ENCODE measurements at regions not wholly inside any gene's neighbourhood (a gene's known extent, or its start where the extent isn't known, plus 50 kb on each side); places are given as distances from the start of the nearest gene placed in this dataset.

GRCh38 chr4:22235698-22236097, 280.2 kb downstream of the ADGRA3 start:
- no peak overlapping the region for H3K4me2 ChIP-seq
- DNase-seq, result no peak
- no peaks in the 10 kb centered on the region for H3F3A ChIP-seq (replicated peaks; ENCODE audit: insufficient read depth)
- ChIA-PET POLR2A (no interaction called here), CTCF (interaction anchor here (0.8 to 2.2 kb wide), 2 partner anchors 153 to 447 kb away, joined by 3 to 8 read pairs; no protein-coding TSS in a partner anchor)
- H3K9me3 ChIP-seq, result no peaks in the 10 kb centered on the region
- no peak overlapping the region for H3K9ac ChIP-seq
- no peaks in the 10 kb centered on the region for H3K79me2 ChIP-seq (ENCODE audit: insufficient read depth)
- no peaks in the 10 kb centered on the region for H3K4me1 ChIP-seq (ENCODE audit: control insufficient read depth in 1 of 2, insufficient read depth in 2 of 2, low read depth in 1 of 2, low read length in 1 of 2)
- no peaks in the 10 kb centered on the region for H4K20me1 ChIP-seq (ENCODE audit: insufficient read depth)
- no peak overlapping the region for H2AFZ ChIP-seq (ENCODE audit: low read depth)
- H3K9me2 ChIP-seq, result no peaks in the 10 kb centered on the region
- H3K27me3 ChIP-seq (ENCODE audit: insufficient read depth), result no peaks in the 10 kb centered on the region
- TF ChIP-seq NFIC (IDR thresholded peaks at IDR 0.05; ENCODE audit: borderline replicate concordance) (no peak), MXI1 (IDR thresholded peaks at IDR 0.05; ENCODE audit: low read depth, low read length) (no peak), FOXJ3 (CRISPR knock-in tag; IDR thresholded peaks at IDR 0.05) (no peak), SMC3 (IDR thresholded peaks at IDR 0.05; ENCODE audit: low read depth, low read length) (no peak)
- TF ChIP-seq, protein P1, sequence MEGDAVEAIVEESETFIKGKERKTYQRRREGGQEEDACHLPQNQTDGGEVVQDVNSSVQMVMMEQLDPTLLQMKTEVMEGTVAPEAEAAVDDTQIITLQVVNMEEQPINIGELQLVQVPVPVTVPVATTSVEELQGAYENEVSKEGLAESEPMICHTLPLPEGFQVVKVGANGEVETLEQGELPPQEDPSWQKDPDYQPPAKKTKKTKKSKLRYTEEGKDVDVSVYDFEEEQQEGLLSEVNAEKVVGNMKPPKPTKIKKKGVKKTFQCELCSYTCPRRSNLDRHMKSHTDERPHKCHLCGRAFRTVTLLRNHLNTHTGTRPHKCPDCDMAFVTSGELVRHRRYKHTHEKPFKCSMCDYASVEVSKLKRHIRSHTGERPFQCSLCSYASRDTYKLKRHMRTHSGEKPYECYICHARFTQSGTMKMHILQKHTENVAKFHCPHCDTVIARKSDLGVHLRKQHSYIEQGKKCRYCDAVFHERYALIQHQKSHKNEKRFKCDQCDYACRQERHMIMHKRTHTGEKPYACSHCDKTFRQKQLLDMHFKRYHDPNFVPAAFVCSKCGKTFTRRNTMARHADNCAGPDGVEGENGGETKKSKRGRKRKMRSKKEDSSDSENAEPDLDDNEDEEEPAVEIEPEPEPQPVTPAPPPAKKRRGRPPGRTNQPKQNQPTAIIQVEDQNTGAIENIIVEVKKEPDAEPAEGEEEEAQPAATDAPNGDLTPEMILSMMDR (IDR thresholded peaks at IDR 0.05), result no peak
- TF ChIP-seq, protein P2, sequence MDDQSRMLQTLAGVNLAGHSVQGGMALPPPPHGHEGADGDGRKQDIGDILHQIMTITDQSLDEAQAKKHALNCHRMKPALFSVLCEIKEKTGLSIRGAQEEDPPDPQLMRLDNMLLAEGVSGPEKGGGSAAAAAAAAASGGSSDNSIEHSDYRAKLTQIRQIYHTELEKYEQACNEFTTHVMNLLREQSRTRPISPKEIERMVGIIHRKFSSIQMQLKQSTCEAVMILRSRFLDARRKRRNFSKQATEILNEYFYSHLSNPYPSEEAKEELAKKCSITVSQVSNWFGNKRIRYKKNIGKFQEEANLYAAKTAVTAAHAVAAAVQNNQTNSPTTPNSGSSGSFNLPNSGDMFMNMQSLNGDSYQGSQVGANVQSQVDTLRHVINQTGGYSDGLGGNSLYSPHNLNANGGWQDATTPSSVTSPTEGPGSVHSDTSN (IDR thresholded peaks at IDR 0.05), result no peak
- no peaks in the 10 kb centered on the region for H3K36me3 ChIP-seq (replicated peaks in 1 of 2; ENCODE audit: control insufficient read depth in 1 of 2, insufficient read depth in 2 of 2, low read length in 1 of 2)
- 33% methylated on average over 7 of the region's 7 CpGs for WGBS (ENCODE audit: low lambda C conversion rate)
- H3K27ac ChIP-seq (ENCODE audit: low read depth in 2 of 2, low read length in 1 of 2), result no peak overlapping the region
- H3K4me3 ChIP-seq (ENCODE audit: low read depth in 2 of 2, low read length in 1 of 2), result no peak overlapping the region

GRCh38 chr4:22233230-22233629, 282.6 kb downstream of the ADGRA3 start:
- H3K4me3 ChIP-seq (ENCODE audit: low read depth in 2 of 2, low read length in 1 of 2), result no peak overlapping the region
- 32% methylated on average over 7 of the region's 7 CpGs for WGBS (ENCODE audit: low lambda C conversion rate)
- no peaks in the 10 kb centered on the region for H4K20me1 ChIP-seq (ENCODE audit: insufficient read depth)
- H2AFZ ChIP-seq (ENCODE audit: low read depth), result no peak overlapping the region
- CTCF ChIA-PET, result no interaction called here
- DNase-seq, result no peak
- no peaks in the 10 kb centered on the region for H3K4me1 ChIP-seq (ENCODE audit: control insufficient read depth in 1 of 2, insufficient read depth in 2 of 2, low read depth in 1 of 2, low read length in 1 of 2)
- no peaks in the 10 kb centered on the region for H3K79me2 ChIP-seq (ENCODE audit: insufficient read depth)
- H3K27ac ChIP-seq (ENCODE audit: low read depth in 2 of 2, low read length in 1 of 2), result no peak overlapping the region
- H3K27me3 ChIP-seq (ENCODE audit: insufficient read depth), result no peaks in the 10 kb centered on the region
- H3K9ac ChIP-seq, result no peak overlapping the region
- TF ChIP-seq EP300 (IDR thresholded peaks at IDR 0.05; ENCODE audit: borderline replicate concordance in 1 of 2, low read depth in 1 of 2, low read length in 1 of 2) (no peak), SIN3A (IDR thresholded peaks at IDR 0.05; ENCODE audit: borderline replicate concordance, low read depth, low read length) (no peak), RFX5 (IDR thresholded peaks at IDR 0.05; ENCODE audit: low read length) (no peak), GABPA (IDR thresholded peaks at IDR 0.05; ENCODE audit: low read depth) (no peak), NFIC (IDR thresholded peaks at IDR 0.05; ENCODE audit: borderline replicate concordance) (no peak), FOXJ3 (CRISPR knock-in tag; IDR thresholded peaks at IDR 0.05) (no peak), NRF1 (IDR thresholded peaks at IDR 0.05; ENCODE audit: low read depth, low read length) (no peak), TAF1 (IDR thresholded peaks at IDR 0.05; ENCODE audit: borderline replicate concordance, low read depth, low read length) (no peak)
- TF ChIP-seq, protein P3, sequence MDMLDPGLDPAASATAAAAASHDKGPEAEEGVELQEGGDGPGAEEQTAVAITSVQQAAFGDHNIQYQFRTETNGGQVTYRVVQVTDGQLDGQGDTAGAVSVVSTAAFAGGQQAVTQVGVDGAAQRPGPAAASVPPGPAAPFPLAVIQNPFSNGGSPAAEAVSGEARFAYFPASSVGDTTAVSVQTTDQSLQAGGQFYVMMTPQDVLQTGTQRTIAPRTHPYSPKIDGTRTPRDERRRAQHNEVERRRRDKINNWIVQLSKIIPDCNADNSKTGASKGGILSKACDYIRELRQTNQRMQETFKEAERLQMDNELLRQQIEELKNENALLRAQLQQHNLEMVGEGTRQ (IDR thresholded peaks at IDR 0.05; ENCODE audit: borderline replicate concordance, low read depth, low read length), result no peak
- TF ChIP-seq, protein P4, sequence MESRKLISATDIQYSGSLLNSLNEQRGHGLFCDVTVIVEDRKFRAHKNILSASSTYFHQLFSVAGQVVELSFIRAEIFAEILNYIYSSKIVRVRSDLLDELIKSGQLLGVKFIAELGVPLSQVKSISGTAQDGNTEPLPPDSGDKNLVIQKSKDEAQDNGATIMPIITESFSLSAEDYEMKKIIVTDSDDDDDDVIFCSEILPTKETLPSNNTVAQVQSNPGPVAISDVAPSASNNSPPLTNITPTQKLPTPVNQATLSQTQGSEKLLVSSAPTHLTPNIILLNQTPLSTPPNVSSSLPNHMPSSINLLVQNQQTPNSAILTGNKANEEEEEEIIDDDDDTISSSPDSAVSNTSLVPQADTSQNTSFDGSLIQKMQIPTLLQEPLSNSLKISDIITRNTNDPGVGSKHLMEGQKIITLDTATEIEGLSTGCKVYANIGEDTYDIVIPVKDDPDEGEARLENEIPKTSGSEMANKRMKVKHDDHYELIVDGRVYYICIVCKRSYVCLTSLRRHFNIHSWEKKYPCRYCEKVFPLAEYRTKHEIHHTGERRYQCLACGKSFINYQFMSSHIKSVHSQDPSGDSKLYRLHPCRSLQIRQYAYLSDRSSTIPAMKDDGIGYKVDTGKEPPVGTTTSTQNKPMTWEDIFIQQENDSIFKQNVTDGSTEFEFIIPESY (IDR thresholded peaks at IDR 0.05; ENCODE audit: borderline replicate concordance, low read depth), result no peak
- H3K4me2 ChIP-seq, result no peak overlapping the region
- H3F3A ChIP-seq (replicated peaks; ENCODE audit: insufficient read depth), result no peaks in the 10 kb centered on the region
- POLR2A ChIA-PET, result no interaction called here
- H3K36me3 ChIP-seq (replicated peaks in 1 of 2; ENCODE audit: control insufficient read depth in 1 of 2, insufficient read depth in 2 of 2, low read length in 1 of 2), result no peaks in the 10 kb centered on the region
- H3K9me3 ChIP-seq, result no peaks in the 10 kb centered on the region
- H3K9me2 ChIP-seq, result no peaks in the 10 kb centered on the region
